ENCODE measurements at regions not wholly inside any gene's neighbourhood (a gene's known extent, or its start where the extent isn't known, plus 50 kb on each side); places are given as distances from the start of the nearest gene placed in this dataset.

DNA sequence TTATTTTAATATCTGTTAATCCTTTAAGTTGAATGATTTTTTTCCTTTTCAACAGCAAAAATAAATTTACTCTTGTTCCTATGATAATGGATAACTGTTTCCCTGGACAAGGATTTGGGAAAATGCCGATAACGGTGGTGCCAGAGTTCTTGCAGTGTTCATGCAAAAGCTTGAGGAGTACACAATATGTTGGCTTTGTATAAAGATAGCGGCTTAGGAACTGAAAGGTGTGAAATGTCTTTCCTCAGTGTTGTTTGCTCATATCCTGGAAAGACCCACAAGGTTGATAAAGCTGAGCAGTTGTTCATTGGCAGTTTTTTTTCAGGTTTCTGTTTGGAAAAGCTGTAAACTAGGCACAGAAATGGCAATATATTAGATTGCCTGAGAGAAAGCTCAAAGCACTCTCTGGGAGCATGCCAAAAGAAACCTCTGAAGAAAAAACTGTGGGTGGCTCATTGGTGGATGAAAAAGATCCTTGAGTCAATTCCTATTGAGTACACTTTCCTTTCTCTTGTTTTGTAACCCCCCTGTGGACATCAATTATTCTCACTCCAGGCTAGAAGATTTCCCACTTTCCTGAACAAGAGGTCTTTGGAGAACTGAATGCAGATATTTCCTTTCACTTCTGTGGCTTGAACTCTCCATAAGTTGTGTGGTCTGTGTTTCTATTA lies 117.2 kb upstream of the RGMB start:
- DNase-seq (ENCODE audit: low spot score) = no peak
- TF ChIP-seq, protein P1, sequence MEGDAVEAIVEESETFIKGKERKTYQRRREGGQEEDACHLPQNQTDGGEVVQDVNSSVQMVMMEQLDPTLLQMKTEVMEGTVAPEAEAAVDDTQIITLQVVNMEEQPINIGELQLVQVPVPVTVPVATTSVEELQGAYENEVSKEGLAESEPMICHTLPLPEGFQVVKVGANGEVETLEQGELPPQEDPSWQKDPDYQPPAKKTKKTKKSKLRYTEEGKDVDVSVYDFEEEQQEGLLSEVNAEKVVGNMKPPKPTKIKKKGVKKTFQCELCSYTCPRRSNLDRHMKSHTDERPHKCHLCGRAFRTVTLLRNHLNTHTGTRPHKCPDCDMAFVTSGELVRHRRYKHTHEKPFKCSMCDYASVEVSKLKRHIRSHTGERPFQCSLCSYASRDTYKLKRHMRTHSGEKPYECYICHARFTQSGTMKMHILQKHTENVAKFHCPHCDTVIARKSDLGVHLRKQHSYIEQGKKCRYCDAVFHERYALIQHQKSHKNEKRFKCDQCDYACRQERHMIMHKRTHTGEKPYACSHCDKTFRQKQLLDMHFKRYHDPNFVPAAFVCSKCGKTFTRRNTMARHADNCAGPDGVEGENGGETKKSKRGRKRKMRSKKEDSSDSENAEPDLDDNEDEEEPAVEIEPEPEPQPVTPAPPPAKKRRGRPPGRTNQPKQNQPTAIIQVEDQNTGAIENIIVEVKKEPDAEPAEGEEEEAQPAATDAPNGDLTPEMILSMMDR (IDR thresholded peaks at IDR 0.05; ENCODE audit: extremely low read depth, insufficient read depth, missing control alignments) = no peak
- in situ Hi-C loops (cut with MboI; ENCODE audit: low pct_unique_long_range_greater_than_20kb, low sequenced_read_pairs, unreplicated experiment) = no loop called here

GRCh38 chr5:98656796-98657195 lies 116.7 kb upstream of the RGMB start:
- TF ChIP-seq, protein P1 (IDR thresholded peaks at IDR 0.05; ENCODE audit: extremely low read depth, insufficient read depth, missing control alignments) = no peak
- in situ Hi-C loops (cut with MboI; ENCODE audit: low pct_unique_long_range_greater_than_20kb, low sequenced_read_pairs, unreplicated experiment) = no loop called here
- DNase-seq (ENCODE audit: low spot score) = no peak

DNA sequence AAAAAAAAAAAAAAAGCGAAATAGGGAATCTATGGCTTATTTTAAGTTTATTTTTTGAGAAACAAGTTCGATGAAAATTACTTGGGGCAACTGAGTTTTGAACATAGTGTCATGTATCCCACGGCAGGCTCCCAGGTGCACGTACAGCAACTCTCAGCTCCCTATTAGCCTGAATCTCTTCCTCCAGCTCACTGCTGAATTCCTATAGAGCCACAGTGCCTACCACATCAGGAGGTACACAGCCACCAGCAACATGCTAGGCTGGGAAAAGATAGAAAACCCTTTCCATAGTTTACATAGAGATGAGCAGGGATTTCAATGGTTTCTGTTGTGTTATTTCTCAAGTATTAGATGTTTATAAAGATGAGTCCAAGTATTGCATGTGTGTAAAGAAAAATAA lies 115.9 kb upstream of the RGMB start:
- TF ChIP-seq, protein P1 (IDR thresholded peaks at IDR 0.05; ENCODE audit: extremely low read depth, insufficient read depth, missing control alignments) = no peak
- no peak for DNase-seq (ENCODE audit: low spot score)
- in situ Hi-C loops (cut with MboI; ENCODE audit: low pct_unique_long_range_greater_than_20kb, low sequenced_read_pairs, unreplicated experiment) = no loop called here

DNA sequence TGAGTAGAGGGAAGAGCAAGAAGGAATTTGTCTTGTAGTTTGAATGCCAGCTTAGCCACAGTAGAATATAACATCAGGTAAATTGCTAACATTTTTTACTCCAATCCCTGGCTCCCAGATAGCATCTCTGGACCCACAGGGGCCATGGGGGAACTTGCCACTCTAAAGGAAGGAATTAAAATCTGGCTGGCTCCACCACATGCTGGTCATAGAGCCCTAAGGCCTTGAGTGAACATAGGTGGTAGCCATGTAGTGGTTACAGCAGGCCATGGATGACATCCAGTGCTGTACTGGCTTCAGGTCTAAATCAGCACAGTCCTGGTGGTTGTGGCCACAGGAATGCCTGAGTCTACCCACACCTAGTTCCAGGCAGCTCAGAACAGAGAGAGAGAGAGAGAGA lies 109.9 kb upstream of the RGMB start:
- in situ Hi-C loops (cut with MboI; ENCODE audit: low pct_unique_long_range_greater_than_20kb, low sequenced_read_pairs, unreplicated experiment) = no loop called here
- TF ChIP-seq, protein P1 (IDR thresholded peaks at IDR 0.05; ENCODE audit: extremely low read depth, insufficient read depth, missing control alignments) = no peak
- DNase-seq (ENCODE audit: low spot score) = no peak

GRCh38 chr5:98664736-98665135 lies 108.7 kb upstream of the RGMB start:
- in situ Hi-C loops (cut with MboI; ENCODE audit: low pct_unique_long_range_greater_than_20kb, low sequenced_read_pairs, unreplicated experiment) = no loop called here
- DNase-seq (ENCODE audit: low spot score) = no peak
- TF ChIP-seq, protein P1 (IDR thresholded peaks at IDR 0.05; ENCODE audit: extremely low read depth, insufficient read depth, missing control alignments) = no peak

DNA sequence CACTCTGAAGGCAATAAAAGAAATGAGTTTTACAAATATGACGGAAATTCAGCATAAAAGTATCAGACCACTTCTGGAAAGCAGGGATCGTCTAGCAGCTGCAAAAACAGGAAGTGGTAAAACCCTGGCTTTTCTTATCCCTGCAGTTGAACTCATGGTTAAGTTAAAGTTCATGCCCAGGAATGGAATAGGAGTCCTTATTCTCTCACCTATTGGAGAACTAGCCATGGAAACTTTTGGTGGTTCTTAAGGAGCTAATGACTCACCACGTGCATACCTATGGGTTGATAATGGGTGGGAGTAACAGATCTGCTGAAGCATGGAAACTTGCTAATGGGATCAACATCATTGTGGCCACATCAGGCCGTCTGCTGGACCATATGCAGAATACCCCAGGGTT lies 93.5 kb upstream of the RGMB start:
- in situ Hi-C loops (cut with MboI; ENCODE audit: low pct_unique_long_range_greater_than_20kb, low sequenced_read_pairs, unreplicated experiment) = no loop called here

More for the DNA sequence above, 93.5 kb upstream of the RGMB start:
- TF ChIP-seq, protein P1 (IDR thresholded peaks at IDR 0.05; ENCODE audit: extremely low read depth, insufficient read depth, missing control alignments) = no peak
- no peak for DNase-seq (ENCODE audit: low spot score)

All from GM13977 (cell line).